IMR-90 (cell line): ENCODE measurements at regions not wholly inside any gene's neighbourhood (a gene's known extent, or its start where the extent isn't known, plus 50 kb on each side); places are given as distances from the start of the nearest gene placed in this dataset.

ENCODE experiments used
- ATAC-seq: fragments of 200-7000 bp; cut with Tn5 transposase; 2 replicates; pipeline ENCODE4 v1.9.1; 2020; ENCODE audit warnings: low read depth, mild to moderate bottlenecking, moderate library complexity
- BruUV-seq: library from RNA; stranded (reverse); fragments of 400-500 nt; replicated peaks from 2 replicates; lab custom pipeline; 2021; lab: Mats Ljungman, UMichigan
- CTCF ChIA-PET: fragments of 300-600 bp; formaldehyde crosslinking; extraction: SDS; loops from one replicate; lab custom pipeline; 2021; ENCODE audit warnings: antibody characterized with exemption; lab: Yijun Ruan, JAX
- POLR2A ChIA-PET: fragments of 300-600 bp; sonication (Branson Sonifier 250); formaldehyde crosslinking; loops from one replicate; lab custom pipeline; 2022; ENCODE audit warnings: antibody characterized with exemption; ENCODE audit not compliant: unreplicated experiment; lab: Charles Lee
- DNase-seq: peaks from one replicate; pipeline ENCODE4 v3.0.0; 2013
- H2AFZ ChIP-seq: replicated peaks from 2 replicates; pipeline ENCODE3; 2013; ENCODE audit warnings: low read length, mild to moderate bottlenecking; ENCODE audit not compliant: poor library complexity
- H2AK5ac ChIP-seq: 2 replicates; pipeline ENCODE4 v1.6.1; 2013; ENCODE audit warnings: low read depth, low read length, inconsistent platforms
- H2AK9ac ChIP-seq: replicated peaks from 2 replicates; pipeline ENCODE3; 2013; ENCODE audit warnings: mild to moderate bottlenecking, low read depth, low read length, moderate library complexity; ENCODE audit not compliant: poor library complexity
- H2BK120ac ChIP-seq: 2 replicates; pipeline ENCODE4 v1.6.1; 2013; ENCODE audit warnings: low read depth, low read length, inconsistent platforms
- H2BK15ac ChIP-seq: 3 replicates; pipeline ENCODE4 v1.6.1; 2013; ENCODE audit warnings: low read depth, low read length, inconsistent platforms
- H2BK20ac ChIP-seq: 2 replicates; pipeline ENCODE4 v1.6.1; 2013; ENCODE audit warnings: low read depth, mild to moderate bottlenecking, inconsistent platforms, low read length, moderate library complexity
- H2BK5ac ChIP-seq: 2 replicates; pipeline ENCODE4 v1.6.1; 2013; ENCODE audit warnings: mild to moderate bottlenecking, low read depth, low read length, inconsistent platforms; ENCODE audit not compliant: poor library complexity, severe bottlenecking
- H3K14ac ChIP-seq: replicated peaks from 2 replicates; pipeline ENCODE4 v1.6.1; 2013; ENCODE audit warnings: low read depth, low read length, inconsistent platforms
- H3K18ac ChIP-seq: 2 replicates; pipeline ENCODE4 v1.6.1; 2013; ENCODE audit warnings: low read depth, low read length, control low read depth
- H3K23ac ChIP-seq: 2 replicates; pipeline ENCODE4 v1.6.1; 2013; ENCODE audit warnings: low read depth, low read length, inconsistent platforms
- H3K27ac ChIP-seq: 2 replicates; pipeline ENCODE4 v1.5.1; 2013; ENCODE audit warnings: mild to moderate bottlenecking, control low read depth, low read length; ENCODE audit not compliant: insufficient read depth
- H3K27me3 ChIP-seq: 2 replicates; pipeline ENCODE4 v1.6.1; 2013; ENCODE audit warnings: low read length; ENCODE audit not compliant: control insufficient read depth, insufficient read depth
- H3K36me3 ChIP-seq: 2 replicates; pipeline ENCODE4 v1.6.1; 2013; ENCODE audit warnings: low read length, mixed read lengths; ENCODE audit not compliant: control insufficient read depth, insufficient read depth
- H3K4ac ChIP-seq: 2 replicates; pipeline ENCODE4 v1.6.1; 2013; ENCODE audit warnings: low read depth, low read length, inconsistent platforms
- H3K4me1 ChIP-seq: 2 replicates; pipeline ENCODE4 v1.6.1; 2013; ENCODE audit warnings: low read length, mixed read lengths; ENCODE audit not compliant: control insufficient read depth, insufficient read depth
- H3K4me2 ChIP-seq: 2 replicates; pipeline ENCODE4 v1.6.1; 2013; ENCODE audit warnings: low read depth, mild to moderate bottlenecking, control low read depth, low read length, moderate library complexity
- H3K4me3 ChIP-seq: 2 replicates; pipeline ENCODE4 v1.5.1; 2013; ENCODE audit warnings: low read depth, mild to moderate bottlenecking, control low read depth, low read length, moderate library complexity; ENCODE audit not compliant: insufficient read depth
- H3K56ac ChIP-seq: 2 replicates; pipeline ENCODE4 v1.6.1; 2013; ENCODE audit warnings: low read length, inconsistent platforms; ENCODE audit not compliant: insufficient read depth; ENCODE audit errors: extremely low read depth
- H3K79me1 ChIP-seq, 2 experiments: 2 replicates each; pipeline ENCODE4 v1.6.1; 2013; ENCODE audit warnings: low read length in 2 of 2, inconsistent platforms in 1 of 2, low read depth in 1 of 2
- H3K9ac ChIP-seq: 2 replicates; pipeline ENCODE4 v1.6.1; 2013; ENCODE audit warnings: low read depth, low read length, control low read depth
- H3K9me1 ChIP-seq: 2 replicates; pipeline ENCODE4 v1.6.1; 2013; ENCODE audit warnings: low read length, inconsistent platforms; ENCODE audit not compliant: insufficient read depth
- H3K9me3 ChIP-seq: 2 replicates; pipeline ENCODE4 v1.6.1; 2013; ENCODE audit warnings: low read length; ENCODE audit not compliant: control insufficient read depth, insufficient read depth
- H4K20me1 ChIP-seq: 2 replicates; pipeline ENCODE4 v1.6.1; 2013; ENCODE audit warnings: low read length, inconsistent platforms; ENCODE audit not compliant: insufficient read depth
- H4K5ac ChIP-seq: 2 replicates; pipeline ENCODE4 v1.6.1; 2013; ENCODE audit warnings: mild to moderate bottlenecking, low read depth, low read length, control low read depth
- H4K8ac ChIP-seq, 2 experiments: 2 replicates each; pipeline ENCODE4 v1.6.1; 2013; ENCODE audit warnings: low read depth in 2 of 2, low read length in 2 of 2, control low read depth in 1 of 2, inconsistent platforms in 1 of 2
- H4K91ac ChIP-seq: 2 replicates; pipeline ENCODE4 v1.6.1; 2013; ENCODE audit warnings: low read depth, low read length, inconsistent platforms; ENCODE audit not compliant: insufficient read depth
- BHLHE40 ChIP-seq: fragments of 150-350 bp; IDR thresholded peaks from 2 replicates; pipeline ENCODE4 v1.6.1; 2016; ENCODE audit warnings: mild to moderate bottlenecking, low read depth, low read length
- CEBPB ChIP-seq: IDR thresholded peaks from 2 replicates; pipeline ENCODE4 v1.6.1; 2012; ENCODE audit warnings: low read depth, low read length, improper control_type of control experiment
- CHD1 ChIP-seq: IDR thresholded peaks from 2 replicates; pipeline ENCODE4 v1.6.1; 2012; ENCODE audit warnings: low read depth, low read length, improper control_type of control experiment
- CTCF ChIP-seq: conservative IDR thresholded peaks from 2 replicates; pipeline ENCODE4 v1.5.1; 2012; ENCODE audit warnings: mild to moderate bottlenecking, low read depth, low read length, improper control_type of control experiment
- MAFK ChIP-seq: IDR thresholded peaks from 2 replicates; pipeline ENCODE4 v1.6.1; 2012; ENCODE audit warnings: low read depth, low read length, improper control_type of control experiment
- MAZ ChIP-seq: IDR thresholded peaks from 2 replicates; pipeline ENCODE4 v1.6.1; 2012; ENCODE audit warnings: low read depth, mild to moderate bottlenecking, low read length, improper control_type of control experiment, moderate library complexity, borderline replicate concordance
- NFE2L2 ChIP-seq: fragments of 150-350 bp; IDR thresholded peaks from 2 replicates; pipeline ENCODE4 v1.6.1; 2016; ENCODE audit warnings: low read depth, mild to moderate bottlenecking, low read length
- RAD21 ChIP-seq: IDR thresholded peaks from 2 replicates; pipeline ENCODE4 v1.6.1; 2012; ENCODE audit warnings: low read length, improper control_type of control experiment
- RCOR1 ChIP-seq: IDR thresholded peaks from 2 replicates; pipeline ENCODE4 v1.6.1; 2012; ENCODE audit warnings: mild to moderate bottlenecking, low read length, improper control_type of control experiment; ENCODE audit not compliant: insufficient replicate concordance
- SMC3 ChIP-seq: fragments of 150-350 bp; IDR thresholded peaks from 2 replicates; pipeline ENCODE4 v1.6.1; 2016; ENCODE audit warnings: low read depth, mild to moderate bottlenecking, antibody characterized with exemption, low read length, moderate library complexity
- WGBS, 2 experiments: methylation state at CpG; one replicate each; pipeline versions ENCODE4 v1.1.5 to v1.1.7; 2013; ENCODE audit warnings: missing lambda C conversion rate in 2 of 2; ENCODE audit not compliant: insufficient read length in 1 of 2; ENCODE audit errors: extremely low coverage in 2 of 2; 5-methylcytosine and 5-hydroxymethylcytosine counted together
- dilution Hi-C: fragments of 300-500 bp; cut with HindIII; formaldehyde crosslinking; loops from one replicate; pipeline ENCODE4 v1.14.3; 2018; ENCODE audit warnings: low sequenced_read_pairs; ENCODE audit not compliant: unreplicated experiment
- in situ Hi-C: fragments of 300-500 bp; cut with MboI; formaldehyde crosslinking; loops from 3 replicates; pipeline ENCODE4 v1.14.3; 2019; ENCODE audit warnings: low sequenced_read_pairs, inconsistent platforms, mixed read lengths
- intact Hi-C: fragments of 100-400 bp; cut with micrococcal nuclease; formaldehyde crosslinking; loops from 2 replicates; pipeline ENCODE4 v1.10.0; 2022
- TF ChIP-seq, protein P1 (sequence below): fragments of 150-350 bp; IDR thresholded peaks from 2 replicates; pipeline ENCODE4 v1.6.1; 2016; ENCODE audit warnings: low read depth, mild to moderate bottlenecking, low read length, moderate library complexity, borderline replicate concordance

- H3K9ac ChIP-seq = no peak overlapping the region
- H2BK120ac ChIP-seq = no peak overlapping the region
- no peak overlapping the region for H3K56ac ChIP-seq
- H3K9me1 ChIP-seq = no peaks in the 10 kb centered on the region
- BruUV-seq = no TSS peak
- H3K27ac ChIP-seq = no peak overlapping the region
- no peak overlapping the region for H2BK20ac ChIP-seq
- no peak overlapping the region for H3K23ac ChIP-seq
- H2BK5ac ChIP-seq = no peak overlapping the region
- CTCF ChIA-PET = no interaction called here
- no peak overlapping the region for H2AK9ac ChIP-seq
- no peak overlapping the region for H3K18ac ChIP-seq
- H3K36me3 ChIP-seq = no peaks in the 10 kb centered on the region
- H3K79me1 ChIP-seq = no peaks in the 10 kb centered on the region
- no peak overlapping the region for H4K5ac ChIP-seq
- no peaks in the 10 kb centered on the region for H4K20me1 ChIP-seq
- H4K8ac ChIP-seq = no peak overlapping the region
- no peak overlapping the region for H3K14ac ChIP-seq
- no peaks in the 10 kb centered on the region for H3K9me3 ChIP-seq
- in situ Hi-C loops = no loop called here
- TF ChIP-seq, protein P1, sequence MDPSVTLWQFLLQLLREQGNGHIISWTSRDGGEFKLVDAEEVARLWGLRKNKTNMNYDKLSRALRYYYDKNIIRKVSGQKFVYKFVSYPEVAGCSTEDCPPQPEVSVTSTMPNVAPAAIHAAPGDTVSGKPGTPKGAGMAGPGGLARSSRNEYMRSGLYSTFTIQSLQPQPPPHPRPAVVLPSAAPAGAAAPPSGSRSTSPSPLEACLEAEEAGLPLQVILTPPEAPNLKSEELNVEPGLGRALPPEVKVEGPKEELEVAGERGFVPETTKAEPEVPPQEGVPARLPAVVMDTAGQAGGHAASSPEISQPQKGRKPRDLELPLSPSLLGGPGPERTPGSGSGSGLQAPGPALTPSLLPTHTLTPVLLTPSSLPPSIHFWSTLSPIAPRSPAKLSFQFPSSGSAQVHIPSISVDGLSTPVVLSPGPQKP = no peak
- TF ChIP-seq CTCF (no peak), CEBPB (no peak), BHLHE40 (no peak), MAZ (no peak), RCOR1 (no peak), SMC3 (no peak), MAFK (no peak), CHD1 (no peak), NFE2L2 (no peak), RAD21 (no peak)
- H4K91ac ChIP-seq = no peak overlapping the region
- H3K4ac ChIP-seq = no peak overlapping the region
- H3K27me3 ChIP-seq = no peaks in the 10 kb centered on the region
- dilution Hi-C loops = no loop called here
- H2BK15ac ChIP-seq = no peak overlapping the region
- ATAC-seq = no peak
- no CpG with 5 or more reads among the region's 1 CpG for WGBS, 2 experiments
- intact Hi-C loops = no loop called here
- H2AFZ ChIP-seq = no peak overlapping the region
- DNase-seq = no peak
- POLR2A ChIA-PET = no interaction called here
- no peak overlapping the region for H3K4me3 ChIP-seq
- H2AK5ac ChIP-seq = no peak overlapping the region
- no peaks in the 10 kb centered on the region for H3K4me1 ChIP-seq
- no peak overlapping the region for H3K4me2 ChIP-seq
Observed at GRCh38 chr18:43547456-43547855, 270.2 kb upstream of the SYT4 start.
